Mesothelial cell of epicardium (in vitro differentiated cells): ENCODE measurements at regions not wholly inside any gene's neighbourhood (a gene's known extent, or its start where the extent isn't known, plus 50 kb on each side); places are given as distances from the start of the nearest gene placed in this dataset.

Source experiments
- DNase-seq, 2 experiments: peaks; one replicate each; pipeline ENCODE4 v3.0.0; 2021; ENCODE audit warnings: low spot score in 2 of 2; ENCODE audit not compliant: unreplicated experiment in 2 of 2
- H3K27ac Mint-ChIP-seq: 2 replicates; pipeline ENCODE4 v1.8.0; 2021; ENCODE audit warnings: mixed read lengths
- H3K27me3 Mint-ChIP-seq: 2 replicates; pipeline ENCODE4 v1.8.0; 2021; ENCODE audit warnings: low read depth, mixed read lengths
- H3K36me3 Mint-ChIP-seq: 2 replicates; pipeline ENCODE4 v1.8.0; 2021; ENCODE audit warnings: mixed read lengths
- H3K4me1 Mint-ChIP-seq: 2 replicates; pipeline ENCODE4 v1.8.0; 2021; ENCODE audit warnings: mixed read lengths
- H3K4me3 Mint-ChIP-seq: 2 replicates; pipeline ENCODE4 v1.8.0; 2021; ENCODE audit warnings: mild to moderate bottlenecking, moderate library complexity, mixed read lengths
- H3K9me3 Mint-ChIP-seq: 2 replicates; pipeline ENCODE4 v1.8.0; 2021; ENCODE audit warnings: mixed read lengths
- TF ChIP-seq, protein P1 (sequence below): fragments of 200-600 bp; sonication (generic); IDR thresholded peaks from one replicate; pipeline ENCODE4 v1.5.0; 2021; ENCODE audit warnings: antibody characterized with exemption; ENCODE audit not compliant: unreplicated experiment

DNA sequence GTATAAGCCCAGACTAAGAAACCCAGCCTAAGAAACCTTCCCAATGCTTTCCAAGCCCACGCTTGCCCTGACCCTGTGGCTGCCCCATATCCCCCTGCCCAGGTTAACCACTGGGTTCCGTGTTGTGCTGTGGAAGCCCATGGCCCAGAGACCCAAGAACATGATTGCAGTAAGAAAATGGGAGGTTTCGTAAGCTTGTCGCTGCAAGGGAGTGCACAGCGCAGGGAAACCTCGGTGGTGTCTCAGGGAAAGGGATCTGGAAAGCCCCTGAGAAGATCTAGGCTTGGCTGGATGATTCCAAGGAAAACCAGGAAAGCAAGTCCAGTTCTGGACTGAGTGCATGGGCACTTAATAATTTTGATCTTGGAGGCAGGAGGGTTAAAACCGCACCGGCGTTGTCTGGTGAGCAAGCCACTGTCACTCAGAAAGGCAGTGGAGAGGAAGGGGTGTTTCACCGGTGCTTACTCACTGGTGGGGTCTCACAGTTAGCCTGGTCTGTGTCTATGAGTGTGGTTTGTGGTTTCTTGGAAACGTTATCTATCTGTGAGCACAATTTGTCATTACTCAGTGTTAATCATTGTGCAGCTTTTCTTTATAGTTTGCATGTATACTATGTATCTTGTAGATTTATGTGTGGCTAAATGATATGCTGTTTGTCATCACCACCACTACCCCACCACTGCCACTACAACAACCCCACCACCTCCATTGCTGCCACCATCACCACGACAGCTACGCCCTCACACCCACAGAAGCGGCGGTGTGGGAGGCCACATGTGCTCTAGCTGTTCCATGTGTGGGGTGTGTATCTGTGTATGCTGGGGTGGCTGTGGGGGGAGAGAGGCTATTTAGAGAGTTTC, 53.3 kb upstream of the PRDM11 start:
- Mint-ChIP-seq H3K4me1 (peaks cover 20% of the 10 kb centered on the region), H3K4me3 (no peak overlapping the region), H3K9me3 (no peaks in the 10 kb centered on the region), H3K27me3 (peaks cover 35% of the 10 kb centered on the region), H3K27ac (no peak overlapping the region), H3K36me3 (no peaks in the 10 kb centered on the region)
- TF ChIP-seq, protein P1, sequence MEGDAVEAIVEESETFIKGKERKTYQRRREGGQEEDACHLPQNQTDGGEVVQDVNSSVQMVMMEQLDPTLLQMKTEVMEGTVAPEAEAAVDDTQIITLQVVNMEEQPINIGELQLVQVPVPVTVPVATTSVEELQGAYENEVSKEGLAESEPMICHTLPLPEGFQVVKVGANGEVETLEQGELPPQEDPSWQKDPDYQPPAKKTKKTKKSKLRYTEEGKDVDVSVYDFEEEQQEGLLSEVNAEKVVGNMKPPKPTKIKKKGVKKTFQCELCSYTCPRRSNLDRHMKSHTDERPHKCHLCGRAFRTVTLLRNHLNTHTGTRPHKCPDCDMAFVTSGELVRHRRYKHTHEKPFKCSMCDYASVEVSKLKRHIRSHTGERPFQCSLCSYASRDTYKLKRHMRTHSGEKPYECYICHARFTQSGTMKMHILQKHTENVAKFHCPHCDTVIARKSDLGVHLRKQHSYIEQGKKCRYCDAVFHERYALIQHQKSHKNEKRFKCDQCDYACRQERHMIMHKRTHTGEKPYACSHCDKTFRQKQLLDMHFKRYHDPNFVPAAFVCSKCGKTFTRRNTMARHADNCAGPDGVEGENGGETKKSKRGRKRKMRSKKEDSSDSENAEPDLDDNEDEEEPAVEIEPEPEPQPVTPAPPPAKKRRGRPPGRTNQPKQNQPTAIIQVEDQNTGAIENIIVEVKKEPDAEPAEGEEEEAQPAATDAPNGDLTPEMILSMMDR, result no peak
- peak in 1 of 2 experiments; percentile 14 for DNase-seq

DNA sequence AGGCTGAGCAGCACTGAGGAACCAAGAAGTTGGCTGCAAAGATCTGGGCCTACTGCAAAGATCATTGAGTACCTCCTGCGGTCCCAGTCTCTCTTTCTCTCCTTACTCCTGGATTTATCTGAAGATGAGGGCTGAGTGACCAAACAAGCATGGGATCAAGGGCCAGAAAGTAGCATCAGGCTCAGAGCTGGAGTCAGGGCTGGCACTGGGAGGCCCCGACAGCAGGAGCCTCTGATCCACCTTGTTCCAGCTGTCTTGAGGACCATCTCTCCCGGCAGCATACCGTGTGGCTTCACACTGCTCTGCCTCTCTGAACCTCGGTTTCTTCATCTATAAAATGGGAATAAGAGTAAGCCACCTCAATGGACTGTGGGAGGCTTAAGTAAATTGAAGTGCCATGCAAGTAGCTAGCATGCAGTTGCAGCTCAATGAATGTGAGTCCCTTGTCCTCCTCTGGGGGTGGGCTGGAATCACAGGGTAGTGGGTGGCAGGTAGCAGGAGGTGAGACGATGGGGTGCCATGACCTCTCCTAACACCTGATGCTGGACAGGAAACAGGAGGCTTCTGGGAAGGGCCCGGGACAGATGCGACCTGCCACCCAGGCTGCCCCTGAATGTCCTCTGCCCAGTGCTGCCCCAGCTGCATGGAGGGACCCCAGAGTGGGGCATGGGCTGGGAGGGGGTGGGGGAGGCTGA, 52.5 kb upstream of the PRDM11 start:
- Mint-ChIP-seq H3K27me3 (peaks cover 36% of the 10 kb centered on the region), H3K36me3 (no peaks in the 10 kb centered on the region), H3K4me3 (no peak overlapping the region), H3K9me3 (no peaks in the 10 kb centered on the region), H3K4me1 (peaks cover 20% of the 10 kb centered on the region), H3K27ac (no peak overlapping the region)
- TF ChIP-seq, protein P1, result no peak
- no peak for DNase-seq

DNA sequence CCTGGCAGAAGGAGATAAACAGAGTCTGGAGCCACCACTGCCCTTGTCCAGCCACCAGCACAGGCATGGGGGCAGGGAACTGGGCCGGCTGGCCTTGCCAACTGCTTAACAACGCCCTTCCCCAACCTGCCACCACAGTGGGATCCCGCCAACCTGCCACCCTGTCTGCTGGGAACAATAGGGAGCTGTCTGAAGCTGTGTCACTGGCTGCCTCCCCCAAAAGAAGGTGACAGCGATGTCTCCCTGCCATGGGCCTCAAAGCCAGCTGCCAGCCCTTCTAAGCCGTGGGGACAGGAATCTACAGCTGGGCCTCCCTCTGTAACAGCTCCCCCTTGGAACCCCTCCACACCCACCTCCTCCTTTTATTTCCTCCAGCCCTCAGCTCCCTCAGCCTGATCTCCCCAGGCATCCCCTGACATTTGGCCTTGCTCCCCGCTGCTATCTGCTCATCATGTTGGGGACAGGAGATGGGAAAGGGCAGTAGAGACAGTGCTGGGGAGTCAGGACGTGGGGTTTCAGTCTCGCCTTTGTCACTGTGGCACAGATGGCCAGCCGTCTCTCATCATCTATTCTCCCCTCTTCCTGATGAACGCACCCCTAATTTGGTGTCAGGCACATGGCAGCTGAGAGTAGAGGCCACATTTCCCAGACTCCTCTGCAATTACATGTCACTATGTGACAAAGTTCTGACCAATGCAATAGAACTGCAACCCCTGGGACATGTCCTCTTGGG, 51.3 kb upstream of the PRDM11 start:
- DNase-seq, result no peak

DNA sequence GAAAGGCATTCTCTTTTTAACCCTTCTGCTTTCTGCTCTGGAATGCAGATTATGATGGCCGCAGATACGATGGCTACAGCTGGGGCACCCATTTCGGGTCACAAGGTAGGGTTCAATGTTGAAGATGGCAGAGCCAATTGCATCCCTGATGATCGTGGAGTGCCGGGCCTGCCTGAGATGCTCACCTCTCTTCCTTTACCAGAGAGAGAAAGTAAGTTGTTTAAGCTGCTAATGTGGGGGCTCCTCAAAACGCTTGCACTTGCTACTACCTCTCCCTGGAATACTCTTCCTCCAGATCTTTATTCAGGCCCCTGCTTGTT, 50.8 kb upstream of the PRDM11 start:
- Mint-ChIP-seq H3K4me3 (no peak overlapping the region), H3K9me3 (no peaks in the 10 kb centered on the region), H3K27me3 (peaks cover 46% of the 10 kb centered on the region), H3K4me1 (peaks cover 18% of the 10 kb centered on the region), H3K27ac (no peak overlapping the region), H3K36me3 (no peaks in the 10 kb centered on the region)
- TF ChIP-seq, protein P1, result no peak
- DNase-seq, result no peak

More for the DNA sequence above, 51.3 kb upstream of the PRDM11 start:
- H3K27me3 Mint-ChIP-seq, result peaks cover 41% of the 10 kb centered on the region
- no peak overlapping the region for H3K4me3 Mint-ChIP-seq
- H3K4me1 Mint-ChIP-seq, result peaks cover 20% of the 10 kb centered on the region
- H3K9me3 Mint-ChIP-seq, result no peaks in the 10 kb centered on the region
- no peaks in the 10 kb centered on the region for H3K36me3 Mint-ChIP-seq
- TF ChIP-seq, protein P1, result no peak
- no peak overlapping the region for H3K27ac Mint-ChIP-seq

DNA sequence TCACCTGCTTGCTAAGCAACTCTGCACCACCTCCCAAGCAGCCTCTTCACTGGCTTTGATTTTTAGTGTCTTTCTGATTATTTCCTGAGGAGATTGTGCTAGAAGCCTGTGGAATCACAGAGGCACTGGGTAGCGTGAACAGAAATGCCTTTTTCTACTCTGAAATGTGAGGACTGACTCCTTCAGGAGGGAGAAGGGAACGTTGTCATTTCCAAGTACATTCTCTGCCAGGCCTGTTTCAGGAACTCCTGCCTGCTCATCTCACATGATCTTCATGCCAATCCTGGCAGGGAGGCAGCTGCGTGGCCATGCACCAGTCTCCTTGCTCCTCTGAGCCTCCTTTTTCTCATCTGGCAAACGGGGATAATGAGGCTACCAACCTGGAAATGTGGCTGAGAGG, 49.8 kb upstream of the PRDM11 start:
- no peaks in the 10 kb centered on the region for H3K36me3 Mint-ChIP-seq
- no peak overlapping the region for H3K27ac Mint-ChIP-seq
- H3K4me3 Mint-ChIP-seq, result no peak overlapping the region
- DNase-seq, result no peak
- H3K27me3 Mint-ChIP-seq, result peaks cover 54% of the 10 kb centered on the region
- H3K4me1 Mint-ChIP-seq, result peaks cover 13% of the 10 kb centered on the region
- TF ChIP-seq, protein P1, result no peak
- no peaks in the 10 kb centered on the region for H3K9me3 Mint-ChIP-seq
